ENCODE measurements at regions not wholly inside any gene's neighbourhood (a gene's known extent, or its start where the extent isn't known, plus 50 kb on each side); places are given as distances from the start of the nearest gene placed in this dataset.

GRCh38 chr12:24731596-24731995 is 217.3 kb downstream of the BCAT1 start:
- TF ChIP-seq BHLHE40 (IDR thresholded peaks at IDR 0.05; ENCODE audit: low read depth, low read length) = no peak
- no peak for TF ChIP-seq USF2 (IDR thresholded peaks at IDR 0.05; ENCODE audit: low read depth, low read length)
- no peak for TF ChIP-seq CTCF (conservative IDR thresholded peaks at IDR 0.05; ENCODE audit: low read depth, low read length)
- TF ChIP-seq MXI1 (IDR thresholded peaks at IDR 0.05; ENCODE audit: borderline replicate concordance, low read depth, low read length) = no peak
- no peak for TF ChIP-seq POLR2A (IDR thresholded peaks at IDR 0.05; ENCODE audit: low read depth, low read length)
- TF ChIP-seq RAD21 (IDR thresholded peaks at IDR 0.05; ENCODE audit: low read length) = no peak
- TF ChIP-seq RCOR1 (IDR thresholded peaks at IDR 0.05; ENCODE audit: insufficient replicate concordance, low read length) = no peak
- no peak for TF ChIP-seq RFX5 (IDR thresholded peaks at IDR 0.05; ENCODE audit: low read depth, low read length)
- TF ChIP-seq SMC3 (IDR thresholded peaks at IDR 0.05; ENCODE audit: low read depth, low read length) = no peak
- no peak for TF ChIP-seq FOS (IDR thresholded peaks at IDR 0.05; ENCODE audit: low read depth, low read length)
- TF ChIP-seq CEBPB (IDR thresholded peaks at IDR 0.05; ENCODE audit: low read depth, low read length) = no peak
- TF ChIP-seq MAFK (IDR thresholded peaks at IDR 0.05; ENCODE audit: low read depth, low read length) = no peak
- no peak for TF ChIP-seq MAZ (IDR thresholded peaks at IDR 0.05; ENCODE audit: borderline replicate concordance, low read depth, low read length)

Measured in IMR-90 (cell line).